Activated T-cell treated with anti-CD3 and anti-CD28 coated beads, Interleukin-2, amount 50 U/mL, for 24 hours (primary cell): ENCODE measurements at regions not wholly inside any gene's neighbourhood (a gene's known extent, or its start where the extent isn't known, plus 50 kb on each side); places are given as distances from the start of the nearest gene placed in this dataset.
"Not testable (repeated sequence)": the region's sequence is repeated elsewhere in the genome, so short reads cannot be mapped to it uniquely, and the experiment has no call there.

Source experiments
- DNase-seq: peaks from one replicate; pipeline ENCODE4 v3.0.0-alpha.2; 2020
- H3K27ac Mint-ChIP-seq: 2 replicates; pipeline ENCODE4 v1.8.0; 2020; ENCODE audit warnings: mild to moderate bottlenecking, mixed read lengths
- H3K27me3 Mint-ChIP-seq: 2 replicates; pipeline ENCODE4 v1.8.0; 2020; ENCODE audit warnings: mixed read lengths
- H3K36me3 Mint-ChIP-seq: 2 replicates; pipeline ENCODE4 v1.8.0; 2020; ENCODE audit warnings: low read depth, mixed read lengths
- H3K4me1 Mint-ChIP-seq: 2 replicates; pipeline ENCODE4 v1.8.0; 2020; ENCODE audit warnings: low read depth, mixed read lengths
- H3K4me3 Mint-ChIP-seq: 2 replicates; pipeline ENCODE4 v1.8.0; 2020; ENCODE audit warnings: mild to moderate bottlenecking, moderate library complexity, mixed read lengths
- H3K9me3 Mint-ChIP-seq: 2 replicates; pipeline ENCODE4 v1.8.0; 2020; ENCODE audit warnings: mixed read lengths

GRCh38 chr1:200260597-200261335, 149.1 kb downstream of the ZNF281 start:
- Mint-ChIP-seq H3K36me3 (no peaks in the 10 kb centered on the region), H3K4me3 (no peak overlapping the region), H3K4me1 (no peaks in the 10 kb centered on the region), H3K27ac (no peak overlapping the region), H3K27me3 (peaks cover 3% of the 10 kb centered on the region), H3K9me3 (no peaks in the 10 kb centered on the region)
- no peak for DNase-seq

GRCh38 chr1:200258447-200259375, 151.1 kb downstream of the ZNF281 start:
- H3K36me3 Mint-ChIP-seq: no peaks in the 10 kb centered on the region
- H3K27ac Mint-ChIP-seq: no peak overlapping the region
- H3K4me1 Mint-ChIP-seq: peaks cover 11% of the 10 kb centered on the region
- no peak overlapping the region for H3K4me3 Mint-ChIP-seq
- no peaks in the 10 kb centered on the region for H3K9me3 Mint-ChIP-seq
- no peak for DNase-seq
- H3K27me3 Mint-ChIP-seq: peaks cover 3% of the 10 kb centered on the region

- peaks cover 13% of the 10 kb centered on the region for H3K4me1 Mint-ChIP-seq
- no peak overlapping the region for H3K4me3 Mint-ChIP-seq
- DNase-seq: no peak
- no peak overlapping the region for H3K27ac Mint-ChIP-seq
- no peaks in the 10 kb centered on the region for H3K9me3 Mint-ChIP-seq
- peaks cover 3% of the 10 kb centered on the region for H3K27me3 Mint-ChIP-seq
- no peaks in the 10 kb centered on the region for H3K36me3 Mint-ChIP-seq
These were observed 152.6 kb downstream of the ZNF281 start for GRCh38 chr1:200257235-200257634.

GRCh38 chr1:200254602-200255001, 155.2 kb downstream of the ZNF281 start:
- H3K4me1 Mint-ChIP-seq: peaks cover 13% of the 10 kb centered on the region
- H3K9me3 Mint-ChIP-seq, H3K36me3 Mint-ChIP-seq, H3K4me3 Mint-ChIP-seq, H3K27ac Mint-ChIP-seq, DNase-seq, H3K27me3 Mint-ChIP-seq: not testable (repeated sequence)

GRCh38 chr1:200253774-200254495, 155.9 kb downstream of the ZNF281 start:
- DNase-seq: no peak
- Mint-ChIP-seq H3K4me3 (no peak overlapping the region), H3K27ac (no peak overlapping the region), H3K4me1 (peaks cover 13% of the 10 kb centered on the region), H3K36me3 (no peaks in the 10 kb centered on the region), H3K9me3 (no peaks in the 10 kb centered on the region), H3K27me3 (peaks cover 7% of the 10 kb centered on the region)

- H3K36me3 Mint-ChIP-seq: no peaks in the 10 kb centered on the region
- H3K9me3 Mint-ChIP-seq: no peaks in the 10 kb centered on the region
These were observed 157.3 kb downstream of the ZNF281 start for GRCh38 chr1:200252531-200252930.

GRCh38 chr1:200250469-200250868, 159.4 kb downstream of the ZNF281 start:
- H3K4me1 Mint-ChIP-seq: peaks cover 13% of the 10 kb centered on the region
- H3K27me3 Mint-ChIP-seq: peaks cover 27% of the 10 kb centered on the region
- no peak overlapping the region for H3K4me3 Mint-ChIP-seq
- DNase-seq: no peak
- no peaks in the 10 kb centered on the region for H3K36me3 Mint-ChIP-seq
- no peaks in the 10 kb centered on the region for H3K9me3 Mint-ChIP-seq
- no peak overlapping the region for H3K27ac Mint-ChIP-seq

More at GRCh38 chr1:200252531-200252930, 157.3 kb downstream of the ZNF281 start:
- Mint-ChIP-seq H3K27ac (no peak overlapping the region), H3K27me3 (peaks cover 18% of the 10 kb centered on the region), H3K4me1 (peaks cover 13% of the 10 kb centered on the region), H3K4me3 (no peak overlapping the region)
- DNase-seq: no peak

GRCh38 chr1:200248541-200248940, 161.3 kb downstream of the ZNF281 start:
- peaks cover under 1% of the 10 kb centered on the region for H3K4me1 Mint-ChIP-seq
- no peak overlapping the region for H3K4me3 Mint-ChIP-seq
- H3K9me3 Mint-ChIP-seq: no peaks in the 10 kb centered on the region
- H3K27me3 Mint-ChIP-seq: peaks cover 36% of the 10 kb centered on the region
- H3K36me3 Mint-ChIP-seq: no peaks in the 10 kb centered on the region
- no peak overlapping the region for H3K27ac Mint-ChIP-seq
- DNase-seq: no peak

- H3K4me3 Mint-ChIP-seq: no peak overlapping the region
- no peaks in the 10 kb centered on the region for H3K36me3 Mint-ChIP-seq
- no peak for DNase-seq
- H3K27me3 Mint-ChIP-seq: peaks cover 43% of the 10 kb centered on the region
- no peaks in the 10 kb centered on the region for H3K9me3 Mint-ChIP-seq
- no peak overlapping the region for H3K27ac Mint-ChIP-seq
- H3K4me1 Mint-ChIP-seq: no peaks in the 10 kb centered on the region
These were observed 162.3 kb downstream of the ZNF281 start for GRCh38 chr1:200247518-200247917.

GRCh38 chr1:200245473-200245872, 164.4 kb downstream of the ZNF281 start:
- Mint-ChIP-seq H3K27me3 (peaks cover 58% of the 10 kb centered on the region), H3K4me3 (no peak overlapping the region), H3K27ac (no peak overlapping the region), H3K36me3 (no peaks in the 10 kb centered on the region), H3K4me1 (peaks cover 5% of the 10 kb centered on the region), H3K9me3 (no peaks in the 10 kb centered on the region)
- no peak for DNase-seq

GRCh38 chr1:200243042-200243437, 166.8 kb downstream of the ZNF281 start:
- Mint-ChIP-seq H3K4me1 (peaks cover 7% of the 10 kb centered on the region), H3K27ac (no peak overlapping the region), H3K9me3 (no peaks in the 10 kb centered on the region), H3K4me3 (no peak overlapping the region), H3K36me3 (no peaks in the 10 kb centered on the region), H3K27me3 (peaks cover 54% of the 10 kb centered on the region)
- DNase-seq: no peak

- Mint-ChIP-seq H3K4me1 (peaks cover 7% of the 10 kb centered on the region), H3K36me3 (no peaks in the 10 kb centered on the region), H3K27ac (no peak overlapping the region), H3K27me3 (peaks cover 48% of the 10 kb centered on the region), H3K4me3 (no peak overlapping the region), H3K9me3 (no peaks in the 10 kb centered on the region)
- no peak for DNase-seq
These were observed 167.5 kb downstream of the ZNF281 start for GRCh38 chr1:200242110-200243041.

GRCh38 chr1:200240656-200241055, 169.2 kb downstream of the ZNF281 start:
- Mint-ChIP-seq H3K27ac (no peak overlapping the region), H3K27me3 (peaks cover 51% of the 10 kb centered on the region), H3K4me3 (no peak overlapping the region), H3K4me1 (peaks cover 7% of the 10 kb centered on the region), H3K36me3 (no peaks in the 10 kb centered on the region), H3K9me3 (no peaks in the 10 kb centered on the region)
- no peak for DNase-seq

GRCh38 chr1:200238311-200238710, 171.5 kb downstream of the ZNF281 start:
- H3K27me3 Mint-ChIP-seq: peaks cover 40% of the 10 kb centered on the region
- DNase-seq: no peak
- no peak overlapping the region for H3K27ac Mint-ChIP-seq
- H3K9me3 Mint-ChIP-seq: no peaks in the 10 kb centered on the region
- H3K4me3 Mint-ChIP-seq: no peak overlapping the region
- H3K4me1 Mint-ChIP-seq: peaks cover 7% of the 10 kb centered on the region
- no peaks in the 10 kb centered on the region for H3K36me3 Mint-ChIP-seq
